Keratinocyte (primary cell): ENCODE measurements at regions not wholly inside any gene's neighbourhood (a gene's known extent, or its start where the extent isn't known, plus 50 kb on each side); places are given as distances from the start of the nearest gene placed in this dataset.

ENCODE experiments used
- EZH2 ChIP-seq: IDR thresholded peaks from one replicate; pipeline ENCODE4 v1.6.1; 2012; ENCODE audit warnings: inconsistent platforms, mild to moderate bottlenecking, low read length, moderate library complexity
- TF ChIP-seq, protein P1 (sequence below), 3 experiments: IDR thresholded peaks in 1 of 3; conservative IDR thresholded peaks in 1 of 3; optimal IDR thresholded peaks in 1 of 3; 2 replicates in 2 of 3; 3 replicates in 1 of 3; pipeline versions ENCODE3 to v1.5.1; 2011; ENCODE audit warnings: low read length in 3 of 3, mild to moderate bottlenecking in 3 of 3, moderate library complexity in 2 of 3, control low read depth in 1 of 3, inconsistent platforms in 1 of 3; ENCODE audit not compliant: insufficient read depth in 2 of 3; ENCODE audit errors: extremely low read depth in 1 of 3

DNA sequence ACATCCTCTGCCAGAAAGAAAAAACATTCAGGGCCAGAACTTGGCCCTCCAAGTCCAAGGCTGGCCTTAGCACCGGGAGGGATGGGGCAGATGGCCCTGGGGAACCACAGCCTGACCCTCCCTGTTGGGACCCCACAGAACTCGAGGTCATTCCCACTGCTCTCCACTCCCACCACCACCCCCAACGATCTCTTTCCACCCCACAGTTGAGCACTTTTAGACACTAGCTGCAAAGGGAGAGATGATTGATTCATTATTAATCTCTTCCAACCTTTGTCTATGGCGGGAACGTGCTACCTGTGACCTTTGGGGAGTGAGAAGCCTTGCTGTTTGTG, 869.7 kb downstream of the BRD1 start:
- TF ChIP-seq, protein P1, sequence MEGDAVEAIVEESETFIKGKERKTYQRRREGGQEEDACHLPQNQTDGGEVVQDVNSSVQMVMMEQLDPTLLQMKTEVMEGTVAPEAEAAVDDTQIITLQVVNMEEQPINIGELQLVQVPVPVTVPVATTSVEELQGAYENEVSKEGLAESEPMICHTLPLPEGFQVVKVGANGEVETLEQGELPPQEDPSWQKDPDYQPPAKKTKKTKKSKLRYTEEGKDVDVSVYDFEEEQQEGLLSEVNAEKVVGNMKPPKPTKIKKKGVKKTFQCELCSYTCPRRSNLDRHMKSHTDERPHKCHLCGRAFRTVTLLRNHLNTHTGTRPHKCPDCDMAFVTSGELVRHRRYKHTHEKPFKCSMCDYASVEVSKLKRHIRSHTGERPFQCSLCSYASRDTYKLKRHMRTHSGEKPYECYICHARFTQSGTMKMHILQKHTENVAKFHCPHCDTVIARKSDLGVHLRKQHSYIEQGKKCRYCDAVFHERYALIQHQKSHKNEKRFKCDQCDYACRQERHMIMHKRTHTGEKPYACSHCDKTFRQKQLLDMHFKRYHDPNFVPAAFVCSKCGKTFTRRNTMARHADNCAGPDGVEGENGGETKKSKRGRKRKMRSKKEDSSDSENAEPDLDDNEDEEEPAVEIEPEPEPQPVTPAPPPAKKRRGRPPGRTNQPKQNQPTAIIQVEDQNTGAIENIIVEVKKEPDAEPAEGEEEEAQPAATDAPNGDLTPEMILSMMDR (optimal IDR thresholded peaks at IDR 0.05 in 1 of 3, IDR thresholded peaks at IDR 0.05 in 1 of 3, conservative IDR thresholded peaks at IDR 0.05 in 1 of 3; ENCODE audit: extremely low read depth in 1 of 3, insufficient read depth in 2 of 3, low read length in 3 of 3), result no peak
- TF ChIP-seq EZH2, result no peak
